ENCODE measurements at regions not wholly inside any gene's neighbourhood (a gene's known extent, or its start where the extent isn't known, plus 50 kb on each side); places are given as distances from the start of the nearest gene placed in this dataset.

GRCh38 chr6:146908786-146909185 lies 295.4 kb upstream of the STXBP5 start:
- TF ChIP-seq CTCF (IDR thresholded peaks at IDR 0.05) (no peak), EZH2 (IDR thresholded peaks at IDR 0.05; ENCODE audit: borderline replicate concordance, insufficient read depth, low read depth, low read length, poor library complexity, severe bottlenecking) (no peak)

Measured in B cell (primary cell).